Activated naive CD4-positive, alpha-beta T cell treated with anti-CD3 and anti-CD28 coated beads, Interleukin-2, amount 50 U/mL, for 72 hours (primary cell): ENCODE measurements at regions not wholly inside any gene's neighbourhood (a gene's known extent, or its start where the extent isn't known, plus 50 kb on each side); places are given as distances from the start of the nearest gene placed in this dataset.

Source experiments
- ATAC-seq, 2 donors: fragments of 150-1000 bp; cut with Tn5 transposase; 2 replicates each; pipeline ENCODE4 v1.10.0; 2021; ENCODE audit warnings: mild to moderate bottlenecking in 2 of 2, moderate library complexity in 2 of 2
- DNase-seq, 2 donors: peaks; one replicate each; pipeline ENCODE4 v3.0.0; 2021 to 2022; ENCODE audit warnings: low spot score in 2 of 2
- H3K27ac Mint-ChIP-seq, 2 donors: one replicate each; pipeline ENCODE4 v1.8.0; 2022; ENCODE audit warnings: mild to moderate bottlenecking in 2 of 2, mixed read lengths in 2 of 2
- H3K36me3 Mint-ChIP-seq, 2 donors: one replicate each; pipeline ENCODE4 v1.8.0; 2022; ENCODE audit warnings: mixed read lengths in 2 of 2
- H3K9me3 Mint-ChIP-seq, 2 donors: one replicate each; pipeline ENCODE4 v1.8.0; 2022; ENCODE audit warnings: mixed read lengths in 2 of 2

- Mint-ChIP-seq H3K27ac (no peak overlapping the region), H3K36me3 (no peaks in the 10 kb centered on the region), H3K9me3 (no peaks in the 10 kb centered on the region)
- ATAC-seq = no peak
- no peak for DNase-seq
Observed at GRCh38 chr16:27720731-27721530, 171.0 kb downstream of the KATNIP start.

- ATAC-seq (no peak), DNase-seq (no peak)
- peak overlapping the region in 1 of 2 donors; percentile 74 for H3K27ac Mint-ChIP-seq
- H3K36me3 Mint-ChIP-seq = no peaks in the 10 kb centered on the region
- H3K9me3 Mint-ChIP-seq = no peaks in the 10 kb centered on the region
Observed at GRCh38 chr16:27721531-27722181, 171.7 kb downstream of the KATNIP start.

GRCh38 chr16:27722207-27722606 lies 172.3 kb downstream of the KATNIP start:
- DNase-seq (no peak), ATAC-seq (no peak)
- Mint-ChIP-seq H3K36me3 (no peaks in the 10 kb centered on the region), H3K27ac (peak overlapping the region in 1 of 2 donors; percentile 74), H3K9me3 (no peaks in the 10 kb centered on the region)

GRCh38 chr16:27722892-27723450 lies 173.0 kb downstream of the KATNIP start:
- Mint-ChIP-seq H3K36me3 (no peaks in the 10 kb centered on the region), H3K27ac (peak overlapping the region in 1 of 2 donors; percentile 74), H3K9me3 (no peaks in the 10 kb centered on the region)
- DNase-seq (no peak), ATAC-seq (no peak)

- no peak for DNase-seq
- H3K9me3 Mint-ChIP-seq = no peaks in the 10 kb centered on the region
- peak overlapping the region; percentile 66 to 74 for H3K27ac Mint-ChIP-seq
- no peaks in the 10 kb centered on the region for H3K36me3 Mint-ChIP-seq
- no peak for ATAC-seq
Observed at GRCh38 chr16:27723711-27724481, 174.0 kb downstream of the KATNIP start.

GRCh38 chr16:27724482-27725235 lies 174.7 kb downstream of the KATNIP start:
- H3K27ac Mint-ChIP-seq = peak overlapping the region; percentile 31 to 74
- no peaks in the 10 kb centered on the region for H3K9me3 Mint-ChIP-seq
- ATAC-seq = no peak
- no peaks in the 10 kb centered on the region for H3K36me3 Mint-ChIP-seq
- no peak for DNase-seq

GRCh38 chr16:27725236-27726000 lies 175.5 kb downstream of the KATNIP start:
- no peaks in the 10 kb centered on the region for H3K9me3 Mint-ChIP-seq
- peak overlapping the region in 1 of 2 donors; percentile 33 for H3K27ac Mint-ChIP-seq
- ATAC-seq (no peak), DNase-seq (no peak)
- H3K36me3 Mint-ChIP-seq = no peaks in the 10 kb centered on the region

- peak overlapping the region; percentile 14 to 33 for H3K27ac Mint-ChIP-seq
- no peaks in the 10 kb centered on the region for H3K36me3 Mint-ChIP-seq
- ATAC-seq = no peak
- no peak for DNase-seq
- H3K9me3 Mint-ChIP-seq = no peaks in the 10 kb centered on the region
Observed at GRCh38 chr16:27726621-27727261, 176.8 kb downstream of the KATNIP start.

- Mint-ChIP-seq H3K36me3 (no peaks in the 10 kb centered on the region), H3K27ac (no peak overlapping the region), H3K9me3 (no peaks in the 10 kb centered on the region)
- ATAC-seq (no peak), DNase-seq (no peak)
Observed at GRCh38 chr16:27727941-27728340, 178.0 kb downstream of the KATNIP start.

GRCh38 chr16:27728691-27729090 lies 178.7 kb downstream of the KATNIP start:
- no peak for ATAC-seq
- Mint-ChIP-seq H3K36me3 (no peaks in the 10 kb centered on the region), H3K9me3 (no peaks in the 10 kb centered on the region), H3K27ac (no peak overlapping the region)
- DNase-seq = no peak

- no peaks in the 10 kb centered on the region for H3K36me3 Mint-ChIP-seq
- no peak for DNase-seq
- peak overlapping the region; percentile 30 for H3K27ac Mint-ChIP-seq
- ATAC-seq = no peak
- H3K9me3 Mint-ChIP-seq = no peaks in the 10 kb centered on the region
Observed at GRCh38 chr16:27729516-27730304, 179.8 kb downstream of the KATNIP start.

GRCh38 chr16:27730661-27731210 lies 180.8 kb downstream of the KATNIP start:
- ATAC-seq (no peak), DNase-seq (no peak)
- no peaks in the 10 kb centered on the region for H3K9me3 Mint-ChIP-seq
- H3K36me3 Mint-ChIP-seq = no peaks in the 10 kb centered on the region
- H3K27ac Mint-ChIP-seq = no peak overlapping the region

- H3K9me3 Mint-ChIP-seq = no peaks in the 10 kb centered on the region
- no peak for DNase-seq
- no peak overlapping the region for H3K27ac Mint-ChIP-seq
- no peak for ATAC-seq
- H3K36me3 Mint-ChIP-seq = peaks cover 0 to 4% of the 10 kb centered on the region in 2 donors
Observed at GRCh38 chr16:27735031-27735430, 185.1 kb downstream of the KATNIP start.

GRCh38 chr16:27736431-27736830 lies 186.5 kb downstream of the KATNIP start:
- ATAC-seq (no peak), DNase-seq (no peak)
- H3K9me3 Mint-ChIP-seq = no peaks in the 10 kb centered on the region
- peak overlapping the region in 1 of 2 donors; percentile 97 for H3K27ac Mint-ChIP-seq
- peaks cover 0 to 5% of the 10 kb centered on the region in 2 donors for H3K36me3 Mint-ChIP-seq
